Lung (tissue), 11 donors: ENCODE measurements at regions not wholly inside any gene's neighbourhood (a gene's known extent, or its start where the extent isn't known, plus 50 kb on each side); places are given as distances from the start of the nearest gene placed in this dataset.
A peak's percentile ranks its signal among the peaks of the same experiment; 100 is the strongest.

ENCODE experiments used
- ATAC-seq: fragments of 200-7000 bp; cut with Tn5 transposase; one replicate; pipeline ENCODE4 v1.9.1; 2020; ENCODE audit warnings: moderate number of reproducible peaks; ENCODE audit not compliant: insufficient read depth, low FRiP score
- DNase-seq, 3 donors: peaks; one replicate each; pipeline ENCODE4 v3.0.0-alpha.2; 2013 to 2017
- H3K27ac ChIP-seq, 2 donors: one replicate each; pipeline ENCODE4 v1.5.1; 2013; ENCODE audit warnings: mild to moderate bottlenecking in 2 of 2, moderate library complexity in 2 of 2, control low read depth in 1 of 2, inconsistent platforms in 1 of 2, low read depth in 1 of 2, low read length in 1 of 2
- H3K27me3 ChIP-seq, 3 donors: one replicate each; pipeline ENCODE4 v1.5.1; 2013; ENCODE audit warnings: low read length in 2 of 3; ENCODE audit not compliant: control insufficient read depth in 3 of 3, insufficient read depth in 3 of 3
- H3K36me3 ChIP-seq, 4 donors: one replicate each; pipeline ENCODE4 v1.5.1; 2013; ENCODE audit warnings: low read length in 4 of 4, mild to moderate bottlenecking in 1 of 4, moderate library complexity in 1 of 4; ENCODE audit not compliant: control insufficient read depth in 4 of 4, insufficient read depth in 4 of 4
- H3K4me1 ChIP-seq, 5 donors: one replicate each; pipeline ENCODE4 v1.5.1; 2013; ENCODE audit warnings: low read length in 5 of 5, mild to moderate bottlenecking in 2 of 5, moderate library complexity in 1 of 5; ENCODE audit not compliant: control insufficient read depth in 5 of 5, insufficient read depth in 5 of 5
- H3K4me3 ChIP-seq: one replicate; pipeline ENCODE4 v1.5.1; 2013; ENCODE audit warnings: mild to moderate bottlenecking, control low read depth, moderate library complexity
- H3K9ac ChIP-seq, 2 donors: one replicate each; pipeline ENCODE4 v1.5.1; 2013; ENCODE audit warnings: low read length in 2 of 2, control low read depth in 1 of 2; ENCODE audit not compliant: insufficient read depth in 1 of 2
- H3K9me3 ChIP-seq, 4 donors: one replicate each; pipeline ENCODE4 v1.5.1; 2013; ENCODE audit warnings: low read length in 3 of 4, mild to moderate bottlenecking in 1 of 4, moderate library complexity in 1 of 4; ENCODE audit not compliant: control insufficient read depth in 4 of 4, insufficient read depth in 3 of 4
- CTCF ChIP-seq: IDR thresholded peaks from 2 replicates; pipeline ENCODE4 v1.5.1; 2012; ENCODE audit warnings: mild to moderate bottlenecking; ENCODE audit errors: control extremely low read depth, extremely low read depth
- WGBS, 2 donors: extraction: QIAGEN DNeasy Blood & Tissue Kit; methylation state at CpG; one replicate each; pipeline ENCODE4 v1.1.7; 2013; 5-methylcytosine and 5-hydroxymethylcytosine counted together
- donor health status: control.
- donor health status: control.
- donor health status: Bipolar disorder and iron deficiency.
- donor health status: healthy.
- donor health status: DM: yes; HTN: yes; CAD: no.

GRCh38 chr6:72521684-72522083 is 100.2 kb upstream of the KCNQ5 start:
- DNase-seq = no peak
- 92% methylated on average over 1 of the region's 1 CpG for WGBS, 2 donors
- Histone ChIP-seq H3K9ac (no peak overlapping the region), H3K9me3 (no peaks in the 10 kb centered on the region), H3K4me3 (no peak overlapping the region), H3K4me1 (no peaks in the 10 kb centered on the region), H3K36me3 (no peaks in the 10 kb centered on the region), H3K27ac (no peak overlapping the region), H3K27me3 (no peaks in the 10 kb centered on the region)
- ATAC-seq = no peak
- no peak for TF ChIP-seq CTCF

GRCh38 chr6:72522735-72523141 is 99.1 kb upstream of the KCNQ5 start:
- 72 to 74% methylated on average over 5 of the region's 5 CpGs for WGBS, 2 donors
- H3K36me3 ChIP-seq = no peaks in the 10 kb centered on the region
- H3K27me3 ChIP-seq = no peaks in the 10 kb centered on the region
- H3K9me3 ChIP-seq = no peaks in the 10 kb centered on the region
- H3K4me3 ChIP-seq = no peak overlapping the region
- peak in 1 of 3 donors; percentile 2 for DNase-seq
- no peak for ATAC-seq
- H3K4me1 ChIP-seq = no peaks in the 10 kb centered on the region
- H3K27ac ChIP-seq = no peak overlapping the region
- H3K9ac ChIP-seq = no peak overlapping the region
- no peak for TF ChIP-seq CTCF

- no peaks in the 10 kb centered on the region for H3K36me3 ChIP-seq
- no peak overlapping the region for H3K9ac ChIP-seq
- no peaks in the 10 kb centered on the region for H3K9me3 ChIP-seq
- no peak for DNase-seq
- H3K27ac ChIP-seq = no peak overlapping the region
- no peaks in the 10 kb centered on the region for H3K27me3 ChIP-seq
- no peak for ATAC-seq
- TF ChIP-seq CTCF = no peak
- H3K4me1 ChIP-seq = no peaks in the 10 kb centered on the region
- WGBS, 2 donors = 78 to 84% methylated on average over 6 of the region's 6 CpGs
- no peak overlapping the region for H3K4me3 ChIP-seq
Observed at GRCh38 chr6:72524011-72524645, 97.7 kb upstream of the KCNQ5 start.
